Neural progenitor cell (in vitro differentiated cells): ENCODE measurements at regions not wholly inside any gene's neighbourhood (a gene's known extent, or its start where the extent isn't known, plus 50 kb on each side); places are given as distances from the start of the nearest gene placed in this dataset.

Source experiments
- DNase-seq: peaks from one replicate; pipeline ENCODE4 v3.0.0-alpha.2; 2016; ENCODE audit warnings: low spot score
- H2AFZ ChIP-seq: fragments of 200-600 bp; sonication (generic); replicated peaks from 2 replicates; pipeline ENCODE4 v1.6.1; 2016; ENCODE audit warnings: antibody characterized with exemption
- H3F3A ChIP-seq: fragments of 200-600 bp; sonication (generic); 2 replicates; pipeline ENCODE4 v1.6.1; 2016; ENCODE audit warnings: antibody characterized with exemption, low read depth
- H3K27ac ChIP-seq: fragments of 200-600 bp; sonication (generic); 2 replicates; pipeline ENCODE4 v1.5.1; 2016; ENCODE audit warnings: mild to moderate bottlenecking
- H3K27me3 ChIP-seq: fragments of 200-600 bp; sonication (generic); 2 replicates; pipeline ENCODE4 v1.6.1; 2016; ENCODE audit warnings: mild to moderate bottlenecking, moderate library complexity
- H3K36me3 ChIP-seq: fragments of 200-600 bp; sonication (generic); 2 replicates; pipeline ENCODE4 v1.5.1; 2016
- H3K4me1 ChIP-seq: fragments of 200-600 bp; sonication (generic); 2 replicates; pipeline ENCODE4 v1.6.1; 2016; ENCODE audit warnings: mixed run types
- H3K4me2 ChIP-seq: fragments of 200-600 bp; sonication (generic); 2 replicates; pipeline ENCODE4 v1.6.1; 2016
- H3K4me3 ChIP-seq: fragments of 200-600 bp; sonication (generic); 2 replicates; pipeline ENCODE4 v1.5.1; 2016
- H3K79me2 ChIP-seq: fragments of 200-600 bp; sonication (generic); 2 replicates; pipeline ENCODE4 v1.6.1; 2016; ENCODE audit warnings: low read depth
- H3K9ac ChIP-seq: fragments of 200-600 bp; sonication (generic); 2 replicates; pipeline ENCODE4 v1.6.1; 2016
- H3K9me3 ChIP-seq: fragments of 200-600 bp; sonication (generic); 2 replicates; pipeline ENCODE4 v1.5.1; 2016; ENCODE audit warnings: low read depth
- H4K20me1 ChIP-seq: fragments of 200-600 bp; sonication (generic); 2 replicates; pipeline ENCODE4 v1.6.1; 2016; ENCODE audit warnings: low read depth
- H3K27ac Mint-ChIP-seq: 3 replicates; pipeline ENCODE4 v1.8.0; 2021; ENCODE audit warnings: mixed read lengths
- H3K27me3 Mint-ChIP-seq: 2 replicates; pipeline ENCODE4 v1.8.0; 2022; ENCODE audit warnings: low read depth, mild to moderate bottlenecking, inconsistent platforms, moderate library complexity, mixed read lengths; ENCODE audit not compliant: insufficient read depth
- H3K36me3 Mint-ChIP-seq: 3 replicates; pipeline ENCODE4 v1.8.0; 2021; ENCODE audit warnings: mixed read lengths
- H3K4me1 Mint-ChIP-seq: 3 replicates; pipeline ENCODE4 v1.8.0; 2021; ENCODE audit warnings: mixed read lengths
- H3K4me3 Mint-ChIP-seq: 3 replicates; pipeline ENCODE4 v1.8.0; 2021; ENCODE audit warnings: mild to moderate bottlenecking, moderate library complexity, mixed read lengths
- H3K9me3 Mint-ChIP-seq: 3 replicates; pipeline ENCODE4 v1.8.0; 2020; ENCODE audit warnings: mixed read lengths
- EZH2 ChIP-seq: fragments of 200-600 bp; sonication (generic); IDR thresholded peaks from 2 replicates; pipeline ENCODE4 v1.6.1; 2017; ENCODE audit warnings: antibody characterized with exemption, mild to moderate bottlenecking, moderate library complexity
- EZH2phosphoT487 ChIP-seq: fragments of 200-600 bp; sonication (generic); IDR thresholded peaks from 2 replicates; pipeline ENCODE4 v1.6.1; 2017; ENCODE audit warnings: antibody characterized with exemption
- TF ChIP-seq, protein P1 (sequence below): fragments of 200-600 bp; sonication (generic); IDR thresholded peaks from 2 replicates; pipeline ENCODE4 v1.5.1; 2017; ENCODE audit warnings: antibody characterized with exemption, mild to moderate bottlenecking

- H3K9me3 Mint-ChIP-seq = no peaks in the 10 kb centered on the region
- no peaks in the 10 kb centered on the region for H3K4me1 ChIP-seq
- H3K36me3 ChIP-seq = no peaks in the 10 kb centered on the region
- H3K36me3 Mint-ChIP-seq = no peaks in the 10 kb centered on the region
- H2AFZ ChIP-seq = no peak overlapping the region
- no peak overlapping the region for H3K27ac Mint-ChIP-seq
- no peaks in the 10 kb centered on the region for H3F3A ChIP-seq
- TF ChIP-seq, protein P1, sequence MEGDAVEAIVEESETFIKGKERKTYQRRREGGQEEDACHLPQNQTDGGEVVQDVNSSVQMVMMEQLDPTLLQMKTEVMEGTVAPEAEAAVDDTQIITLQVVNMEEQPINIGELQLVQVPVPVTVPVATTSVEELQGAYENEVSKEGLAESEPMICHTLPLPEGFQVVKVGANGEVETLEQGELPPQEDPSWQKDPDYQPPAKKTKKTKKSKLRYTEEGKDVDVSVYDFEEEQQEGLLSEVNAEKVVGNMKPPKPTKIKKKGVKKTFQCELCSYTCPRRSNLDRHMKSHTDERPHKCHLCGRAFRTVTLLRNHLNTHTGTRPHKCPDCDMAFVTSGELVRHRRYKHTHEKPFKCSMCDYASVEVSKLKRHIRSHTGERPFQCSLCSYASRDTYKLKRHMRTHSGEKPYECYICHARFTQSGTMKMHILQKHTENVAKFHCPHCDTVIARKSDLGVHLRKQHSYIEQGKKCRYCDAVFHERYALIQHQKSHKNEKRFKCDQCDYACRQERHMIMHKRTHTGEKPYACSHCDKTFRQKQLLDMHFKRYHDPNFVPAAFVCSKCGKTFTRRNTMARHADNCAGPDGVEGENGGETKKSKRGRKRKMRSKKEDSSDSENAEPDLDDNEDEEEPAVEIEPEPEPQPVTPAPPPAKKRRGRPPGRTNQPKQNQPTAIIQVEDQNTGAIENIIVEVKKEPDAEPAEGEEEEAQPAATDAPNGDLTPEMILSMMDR = no peak
- TF ChIP-seq EZH2 (no peak), EZH2phosphoT487 (no peak)
- peaks cover 6% of the 10 kb centered on the region for H3K4me1 Mint-ChIP-seq
- H3K9me3 ChIP-seq = no peaks in the 10 kb centered on the region
- H4K20me1 ChIP-seq = no peaks in the 10 kb centered on the region
- no peak overlapping the region for H3K4me3 ChIP-seq
- H3K4me3 Mint-ChIP-seq = no peak overlapping the region
- no peaks in the 10 kb centered on the region for H3K27me3 ChIP-seq
- no peak overlapping the region for H3K9ac ChIP-seq
- no peaks in the 10 kb centered on the region for H3K79me2 ChIP-seq
- no peak for DNase-seq
- H3K27me3 Mint-ChIP-seq = no peaks in the 10 kb centered on the region
- no peak overlapping the region for H3K4me2 ChIP-seq
- H3K27ac ChIP-seq = no peak overlapping the region
Observed at GRCh38 chr10:43876976-43877375, 228.3 kb upstream of the ZNF32 start.

DNA sequence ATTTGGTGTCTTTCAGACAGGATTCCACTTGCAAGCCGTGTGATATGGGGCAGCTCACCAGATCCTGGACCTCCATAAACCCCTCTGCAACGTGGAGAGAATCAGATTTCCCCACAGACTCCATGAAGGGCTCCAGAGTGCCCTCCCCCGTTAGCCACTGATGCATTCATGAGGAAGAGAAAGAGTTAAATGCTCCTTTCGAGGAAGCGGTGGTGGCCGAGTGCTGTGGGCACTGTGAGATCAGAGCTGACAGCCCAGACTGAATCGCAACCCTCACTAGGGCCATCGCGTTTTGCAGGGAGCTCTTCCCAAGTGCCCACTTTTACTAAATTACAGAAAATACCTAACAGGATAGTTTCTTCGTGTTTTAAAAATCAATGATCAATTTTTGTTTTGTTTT is 226.3 kb upstream of the ZNF32 start:
- no peak for DNase-seq
- peak overlapping the region; percentile 13 for H3K4me2 ChIP-seq
- H3K36me3 ChIP-seq = no peaks in the 10 kb centered on the region

DNA sequence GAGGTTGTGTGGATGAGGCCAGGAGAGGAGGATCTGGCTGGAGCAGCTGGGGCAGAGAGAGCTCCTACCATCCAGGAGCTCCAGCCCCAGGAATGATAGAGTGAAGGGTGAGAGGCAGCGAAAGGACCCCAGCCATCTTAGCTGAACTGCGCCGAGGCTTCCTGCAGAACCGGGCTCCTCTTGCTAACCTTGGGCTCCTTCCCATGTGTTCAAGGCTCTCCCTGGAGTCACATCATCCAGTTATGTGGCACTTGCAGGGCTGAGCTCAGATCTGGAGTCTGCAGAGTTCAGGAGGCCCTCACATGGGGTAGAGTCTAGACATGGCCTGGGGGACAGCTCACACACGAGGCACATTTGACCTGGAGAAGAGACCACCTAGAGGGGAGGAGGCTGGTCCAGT is 225.0 kb upstream of the ZNF32 start:
- DNase-seq = no peak
- no peaks in the 10 kb centered on the region for H4K20me1 ChIP-seq
- no peaks in the 10 kb centered on the region for H3K79me2 ChIP-seq
- no peak for TF ChIP-seq EZH2phosphoT487
- TF ChIP-seq, protein P1 = no peak
- no peak for TF ChIP-seq EZH2
- no peaks in the 10 kb centered on the region for H3K36me3 ChIP-seq
- peaks cover under 1% of the 10 kb centered on the region for H3K27me3 Mint-ChIP-seq
- no peaks in the 10 kb centered on the region for H3K4me1 ChIP-seq
- no peak overlapping the region for H3K4me2 ChIP-seq
- H3K9ac ChIP-seq = no peak overlapping the region
- no peak overlapping the region for H3K27ac ChIP-seq
- no peaks in the 10 kb centered on the region for H3K27me3 ChIP-seq
- H3K9me3 ChIP-seq = no peaks in the 10 kb centered on the region
- H3K27ac Mint-ChIP-seq = no peak overlapping the region
- no peaks in the 10 kb centered on the region for H3F3A ChIP-seq
- H3K4me1 Mint-ChIP-seq = peaks cover 3% of the 10 kb centered on the region
- no peaks in the 10 kb centered on the region for H3K9me3 Mint-ChIP-seq
- no peak overlapping the region for H3K4me3 ChIP-seq
- no peak overlapping the region for H2AFZ ChIP-seq
- H3K4me3 Mint-ChIP-seq = peak overlapping the region; percentile 63
- H3K36me3 Mint-ChIP-seq = no peaks in the 10 kb centered on the region

More for the DNA sequence above, 226.3 kb upstream of the ZNF32 start:
- H3K36me3 Mint-ChIP-seq = no peaks in the 10 kb centered on the region
- Histone ChIP-seq H3K4me3 (no peak overlapping the region), H3K27me3 (no peaks in the 10 kb centered on the region), H4K20me1 (no peaks in the 10 kb centered on the region), H3K4me1 (no peaks in the 10 kb centered on the region), H2AFZ (peak overlapping the region; percentile 64), H3F3A (no peaks in the 10 kb centered on the region), H3K9me3 (no peaks in the 10 kb centered on the region), H3K79me2 (no peaks in the 10 kb centered on the region), H3K27ac (no peak overlapping the region), H3K9ac (no peak overlapping the region)
- peaks cover 4% of the 10 kb centered on the region for H3K4me1 Mint-ChIP-seq
- H3K4me3 Mint-ChIP-seq = no peak overlapping the region
- no peak overlapping the region for H3K27ac Mint-ChIP-seq
- no peaks in the 10 kb centered on the region for H3K9me3 Mint-ChIP-seq
- TF ChIP-seq EZH2phosphoT487 (no peak), EZH2 (no peak)
- TF ChIP-seq, protein P1 = no peak
- no peaks in the 10 kb centered on the region for H3K27me3 Mint-ChIP-seq

- Histone ChIP-seq H3K27ac (no peak overlapping the region), H3K9me3 (no peaks in the 10 kb centered on the region)
- no peak for DNase-seq
Observed at GRCh38 chr10:43872644-43873043, 224.0 kb upstream of the ZNF32 start.

More at GRCh38 chr10:43872644-43873043, 224.0 kb upstream of the ZNF32 start:
- no peaks in the 10 kb centered on the region for H3F3A ChIP-seq
- H3K9ac ChIP-seq = no peak overlapping the region
- H3K4me1 ChIP-seq = no peaks in the 10 kb centered on the region
- no peak overlapping the region for H2AFZ ChIP-seq
- no peak overlapping the region for H3K4me3 ChIP-seq
- H3K79me2 ChIP-seq = no peaks in the 10 kb centered on the region
- no peaks in the 10 kb centered on the region for H4K20me1 ChIP-seq
- no peak overlapping the region for H3K27ac Mint-ChIP-seq
- no peak for TF ChIP-seq EZH2
- TF ChIP-seq, protein P1 = no peak
- no peak for TF ChIP-seq EZH2phosphoT487
- no peaks in the 10 kb centered on the region for H3K27me3 ChIP-seq
- H3K4me2 ChIP-seq = no peak overlapping the region
- H3K4me1 Mint-ChIP-seq = peaks cover 3% of the 10 kb centered on the region
- no peaks in the 10 kb centered on the region for H3K36me3 ChIP-seq
- no peaks in the 10 kb centered on the region for H3K36me3 Mint-ChIP-seq
- H3K9me3 Mint-ChIP-seq = no peaks in the 10 kb centered on the region
- H3K27me3 Mint-ChIP-seq = peaks cover 4% of the 10 kb centered on the region
- H3K4me3 Mint-ChIP-seq = no peak overlapping the region
